ENCODE measurements at regions not wholly inside any gene's neighbourhood (a gene's known extent, or its start where the extent isn't known, plus 50 kb on each side); places are given as distances from the start of the nearest gene placed in this dataset.

DNA sequence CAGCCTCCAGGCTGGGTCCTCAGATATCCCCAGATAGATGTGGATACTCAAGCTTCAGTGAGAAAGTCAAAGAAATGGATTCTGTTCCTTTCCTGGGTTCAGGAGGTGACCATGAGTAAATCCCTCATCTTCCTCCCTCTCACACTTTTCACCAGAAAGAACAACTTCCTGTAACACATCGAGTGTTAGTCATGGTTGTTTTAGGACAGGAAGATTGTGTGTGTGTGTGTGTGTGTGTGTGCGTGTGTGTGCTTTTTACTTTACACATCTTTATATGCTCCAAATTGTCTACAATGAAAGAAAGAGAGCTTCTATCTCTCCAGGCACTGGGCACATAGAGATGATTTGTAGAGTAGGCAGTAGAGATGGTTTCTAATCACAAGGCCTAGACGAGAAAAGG is 139.9 kb downstream of the TBXT start:
- no peak overlapping the region for H3K27ac ChIP-seq (ENCODE audit: low read length)
- H3K79me2 ChIP-seq (ENCODE audit: low read length): no peaks in the 10 kb centered on the region
- no peaks in the 10 kb centered on the region for H3K27me3 ChIP-seq (ENCODE audit: low read length)
- no peak overlapping the region for H3K9ac ChIP-seq (ENCODE audit: low read length)
- H4K20me1 ChIP-seq (ENCODE audit: insufficient read depth, low read depth, low read length): no peaks in the 10 kb centered on the region
- no peaks in the 10 kb centered on the region for H3K36me3 ChIP-seq (ENCODE audit: insufficient read depth, low read length)
- no peaks in the 10 kb centered on the region for H3K9me3 ChIP-seq (ENCODE audit: low read length)
- no peak overlapping the region for H2AFZ ChIP-seq (ENCODE audit: low read length)
- H3K4me3 ChIP-seq (ENCODE audit: low read length): no peak overlapping the region
- H3K9me2 ChIP-seq (replicated peaks; ENCODE audit: insufficient read depth, low read length): no peaks in the 10 kb centered on the region
- no peak overlapping the region for H3K4me2 ChIP-seq (ENCODE audit: low read depth, low read length, poor library complexity, severe bottlenecking)
- H3K4me1 ChIP-seq (ENCODE audit: low read length): no peaks in the 10 kb centered on the region
- DNase-seq: no peak

DNA sequence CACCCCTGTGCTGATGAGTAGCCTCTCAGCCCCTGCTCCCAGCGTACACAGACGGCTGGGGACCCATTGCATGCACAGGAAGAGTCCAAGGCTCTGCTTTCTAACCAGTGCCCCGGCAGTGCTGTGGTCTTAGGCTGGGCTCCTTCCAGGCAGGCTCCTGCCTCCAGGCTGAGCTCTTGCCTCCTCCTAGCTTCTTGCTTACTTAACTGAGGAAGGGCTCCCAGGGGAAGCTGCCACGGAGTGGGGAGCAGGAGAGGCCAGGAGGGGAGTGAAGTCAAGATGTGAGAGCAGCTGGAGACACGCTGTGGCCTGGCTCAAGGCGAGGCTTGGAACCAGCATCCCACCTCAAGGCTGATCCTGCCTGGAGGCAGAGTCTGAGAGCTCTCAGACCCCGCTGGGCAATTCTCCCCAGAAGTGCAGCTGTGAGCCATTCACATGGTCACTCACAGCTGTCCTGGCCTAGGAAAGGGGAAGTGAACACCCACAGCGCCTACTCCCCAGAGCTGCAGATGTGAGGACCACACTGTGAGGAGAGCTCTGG is 141.0 kb downstream of the TBXT start:
- H3K4me1 ChIP-seq (ENCODE audit: low read length): no peaks in the 10 kb centered on the region
- H3K27ac ChIP-seq (ENCODE audit: low read length): no peak overlapping the region
- H3K4me3 ChIP-seq (ENCODE audit: low read length): no peak overlapping the region
- H3K4me2 ChIP-seq (ENCODE audit: low read depth, low read length, poor library complexity, severe bottlenecking): no peak overlapping the region
- no peak for DNase-seq
- no peaks in the 10 kb centered on the region for H3K9me3 ChIP-seq (ENCODE audit: low read length)
- H3K9ac ChIP-seq (ENCODE audit: low read length): no peak overlapping the region
- no peaks in the 10 kb centered on the region for H3K27me3 ChIP-seq (ENCODE audit: low read length)
- no peak overlapping the region for H2AFZ ChIP-seq (ENCODE audit: low read length)
- no peaks in the 10 kb centered on the region for H3K79me2 ChIP-seq (ENCODE audit: low read length)
- H3K36me3 ChIP-seq (ENCODE audit: insufficient read depth, low read length): no peaks in the 10 kb centered on the region
- no peaks in the 10 kb centered on the region for H3K9me2 ChIP-seq (replicated peaks; ENCODE audit: insufficient read depth, low read length)
- no peaks in the 10 kb centered on the region for H4K20me1 ChIP-seq (ENCODE audit: insufficient read depth, low read depth, low read length)

DNA sequence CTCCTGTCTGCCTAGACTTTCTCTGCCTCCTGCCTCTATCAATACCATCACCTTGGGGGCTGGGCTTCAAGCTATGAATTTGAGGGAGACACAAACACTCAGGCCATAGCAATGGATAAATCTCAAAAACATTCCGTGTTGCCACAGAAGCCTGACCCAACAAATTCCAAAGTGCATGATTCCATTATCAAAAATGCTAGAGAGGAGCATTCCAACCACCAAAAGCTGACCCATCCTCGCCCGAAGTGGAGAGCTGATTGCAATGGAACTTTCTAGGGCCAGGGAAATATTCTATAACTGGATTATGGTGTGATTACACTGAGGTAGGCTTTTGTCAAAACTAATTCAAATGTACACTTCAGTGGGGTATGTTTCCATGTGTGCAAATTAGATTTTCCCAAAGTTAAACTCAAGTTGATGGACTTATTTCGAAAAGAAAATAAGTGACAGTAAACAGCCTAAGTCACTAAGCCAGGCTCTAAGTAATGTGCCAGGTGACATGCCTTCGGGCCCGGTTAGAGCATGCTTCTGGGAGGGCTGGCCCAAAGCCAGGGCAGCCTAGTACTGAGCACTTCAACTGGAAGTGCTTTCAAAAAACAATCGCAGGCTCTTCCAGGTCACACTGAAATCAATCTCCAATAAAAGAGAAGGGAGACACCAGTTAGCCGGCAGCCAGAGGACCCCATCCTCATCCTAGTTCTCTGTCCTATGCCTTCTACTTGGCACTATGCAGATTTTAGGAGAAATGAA is 142.3 kb downstream of the TBXT start:
- Histone ChIP-seq H2AFZ (ENCODE audit: low read length) (no peak overlapping the region), H3K4me1 (ENCODE audit: low read length) (no peaks in the 10 kb centered on the region), H3K9me2 (replicated peaks; ENCODE audit: insufficient read depth, low read length) (no peaks in the 10 kb centered on the region), H4K20me1 (ENCODE audit: insufficient read depth, low read depth, low read length) (no peaks in the 10 kb centered on the region), H3K4me2 (ENCODE audit: low read depth, low read length, poor library complexity, severe bottlenecking) (no peak overlapping the region), H3K9ac (ENCODE audit: low read length) (no peak overlapping the region), H3K36me3 (ENCODE audit: insufficient read depth, low read length) (no peaks in the 10 kb centered on the region), H3K27ac (ENCODE audit: low read length) (no peak overlapping the region), H3K4me3 (ENCODE audit: low read length) (no peak overlapping the region), H3K27me3 (ENCODE audit: low read length) (no peaks in the 10 kb centered on the region), H3K79me2 (ENCODE audit: low read length) (no peaks in the 10 kb centered on the region), H3K9me3 (ENCODE audit: low read length) (no peaks in the 10 kb centered on the region)
- no peak for DNase-seq

DNA sequence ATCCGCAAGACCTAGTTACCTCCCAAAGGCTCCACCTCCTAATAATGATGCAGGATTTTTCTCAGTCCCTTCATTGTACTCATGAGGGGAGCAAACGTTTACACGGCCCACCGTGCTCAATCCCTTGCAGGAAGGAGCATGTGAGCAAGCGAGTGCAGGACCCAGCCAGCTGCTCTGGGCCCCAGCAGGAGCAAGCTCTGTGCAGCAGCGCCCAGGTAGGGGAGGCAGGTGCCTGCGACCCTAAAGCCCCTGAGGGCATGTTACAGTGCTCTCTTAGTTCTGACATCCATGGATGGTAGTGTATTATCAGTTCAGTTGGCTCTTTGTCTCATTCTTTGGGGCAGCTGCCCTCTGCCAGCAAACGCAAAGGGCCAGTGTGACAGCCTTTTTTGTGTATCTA is 143.4 kb downstream of the TBXT start:
- no peaks in the 10 kb centered on the region for H3K36me3 ChIP-seq (ENCODE audit: insufficient read depth, low read length)

DNA sequence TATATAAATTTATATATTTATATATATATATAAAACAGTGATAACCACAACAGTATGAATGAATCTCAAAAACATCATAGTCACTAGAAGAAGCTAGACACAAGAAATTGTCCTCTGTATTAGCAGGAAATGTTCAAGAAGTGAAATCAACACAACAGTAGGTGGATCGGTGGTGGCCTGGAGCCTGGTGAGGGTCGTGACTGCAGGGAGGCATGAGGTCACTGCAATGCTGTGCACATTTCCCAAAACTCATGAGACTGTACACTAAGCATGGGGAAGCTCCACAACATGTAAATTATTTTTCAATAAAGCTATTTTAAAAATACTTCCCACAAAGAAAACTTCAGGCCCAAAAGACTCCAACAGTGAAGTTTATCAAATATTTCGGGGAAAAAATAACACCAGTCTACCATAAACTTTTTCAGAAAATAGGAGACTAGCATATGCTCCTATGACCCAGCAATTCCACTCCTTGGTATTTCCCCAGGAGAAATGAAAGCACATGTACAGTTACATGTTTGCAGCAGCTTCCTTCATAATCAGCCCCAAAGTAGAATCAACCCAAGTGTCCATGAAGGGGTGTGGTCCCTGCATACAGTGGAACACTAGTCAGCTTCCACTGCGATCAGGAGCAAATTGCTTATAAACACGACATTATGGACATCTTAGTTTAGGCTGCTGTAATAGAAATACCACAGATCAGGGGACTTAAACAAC is 144.2 kb downstream of the TBXT start:
- no peak overlapping the region for H3K27ac ChIP-seq (ENCODE audit: low read length)
- H3K36me3 ChIP-seq (ENCODE audit: insufficient read depth, low read length): no peaks in the 10 kb centered on the region
- no peaks in the 10 kb centered on the region for H3K4me1 ChIP-seq (ENCODE audit: low read length)
- no peak for DNase-seq
- H3K9me3 ChIP-seq (ENCODE audit: low read length): no peaks in the 10 kb centered on the region
- H3K4me3 ChIP-seq (ENCODE audit: low read length): no peak overlapping the region
- no peak overlapping the region for H2AFZ ChIP-seq (ENCODE audit: low read length)
- no peaks in the 10 kb centered on the region; the same call in 1 of the 2 replicates for H3K27me3 ChIP-seq (ENCODE audit: low read length)
- H3K79me2 ChIP-seq (ENCODE audit: low read length): no peaks in the 10 kb centered on the region
- no peaks in the 10 kb centered on the region for H4K20me1 ChIP-seq (ENCODE audit: insufficient read depth, low read depth, low read length)
- H3K4me2 ChIP-seq (ENCODE audit: low read depth, low read length, poor library complexity, severe bottlenecking): no peak overlapping the region
- H3K9ac ChIP-seq (ENCODE audit: low read length): no peak overlapping the region
- H3K9me2 ChIP-seq (replicated peaks; ENCODE audit: insufficient read depth, low read length): no peaks in the 10 kb centered on the region

More for the DNA sequence above, 143.4 kb downstream of the TBXT start:
- Histone ChIP-seq H3K9ac (ENCODE audit: low read length) (no peak overlapping the region), H4K20me1 (ENCODE audit: insufficient read depth, low read depth, low read length) (no peaks in the 10 kb centered on the region), H2AFZ (ENCODE audit: low read length) (no peak overlapping the region), H3K27me3 (ENCODE audit: low read length) (no peaks in the 10 kb centered on the region), H3K4me3 (ENCODE audit: low read length) (no peak overlapping the region), H3K4me1 (ENCODE audit: low read length) (no peaks in the 10 kb centered on the region), H3K79me2 (ENCODE audit: low read length) (no peaks in the 10 kb centered on the region), H3K4me2 (ENCODE audit: low read depth, low read length, poor library complexity, severe bottlenecking) (no peak overlapping the region), H3K9me2 (replicated peaks; ENCODE audit: insufficient read depth, low read length) (no peaks in the 10 kb centered on the region), H3K27ac (ENCODE audit: low read length) (no peak overlapping the region), H3K9me3 (ENCODE audit: low read length) (no peaks in the 10 kb centered on the region)
- no peak for DNase-seq

DNA sequence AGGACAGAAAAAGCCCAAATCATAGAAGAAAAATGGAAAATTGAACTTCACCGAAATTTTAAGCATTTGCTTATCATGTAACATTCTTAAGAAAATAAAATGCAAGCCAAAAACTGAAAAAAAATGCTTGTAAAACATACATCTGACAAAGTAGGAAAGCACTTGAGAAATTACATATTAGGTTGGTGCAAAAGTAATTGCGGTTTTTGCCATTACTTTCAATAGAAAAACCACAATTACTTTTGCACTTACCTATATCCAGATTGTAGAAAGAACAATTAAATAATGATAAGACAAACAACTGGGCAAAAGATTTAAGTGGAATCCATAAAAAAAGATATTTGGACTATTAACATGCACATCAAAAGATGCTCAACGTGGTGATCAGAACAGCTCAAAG is 146.2 kb downstream of the TBXT start:
- no peak overlapping the region for H3K27ac ChIP-seq (ENCODE audit: low read length)

DNA sequence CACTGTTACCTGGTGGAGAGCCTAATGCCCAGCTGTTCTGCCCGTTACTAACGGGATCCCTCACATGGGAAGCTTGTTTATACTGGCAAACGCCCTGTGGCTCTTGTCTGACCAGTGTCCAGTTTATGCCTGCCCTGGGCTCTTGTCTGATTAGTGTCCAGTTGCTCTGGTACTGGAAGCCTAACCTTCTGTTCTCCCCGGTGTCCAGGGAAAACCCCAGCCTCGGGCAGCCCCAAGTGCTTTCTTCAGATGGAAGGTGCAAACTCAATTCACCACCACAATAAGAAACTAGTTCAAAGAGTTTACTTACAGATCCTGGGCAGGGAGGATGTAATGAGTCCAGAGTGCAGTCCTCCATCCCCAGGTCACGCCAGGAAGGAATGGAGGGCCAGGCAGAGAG is 148.4 kb downstream of the TBXT start:
- H3K27ac ChIP-seq (ENCODE audit: low read length): no peak overlapping the region
- H3K4me1 ChIP-seq (ENCODE audit: low read length): no peaks in the 10 kb centered on the region
- H4K20me1 ChIP-seq (ENCODE audit: insufficient read depth, low read depth, low read length): no peaks in the 10 kb centered on the region
- H3K4me2 ChIP-seq (ENCODE audit: low read depth, low read length, poor library complexity, severe bottlenecking): no peak overlapping the region
- H3K4me3 ChIP-seq (ENCODE audit: low read length): no peak overlapping the region
- no peak overlapping the region for H2AFZ ChIP-seq (ENCODE audit: low read length)
- H3K79me2 ChIP-seq (ENCODE audit: low read length): no peaks in the 10 kb centered on the region
- no peaks in the 10 kb centered on the region for H3K36me3 ChIP-seq (ENCODE audit: insufficient read depth, low read length)
- no peaks in the 10 kb centered on the region; the same call in 1 of the 2 replicates for H3K27me3 ChIP-seq (ENCODE audit: low read length)
- H3K9me3 ChIP-seq (ENCODE audit: low read length): no peaks in the 10 kb centered on the region
- H3K9ac ChIP-seq (ENCODE audit: low read length): no peak overlapping the region
- DNase-seq: no peak
- no peaks in the 10 kb centered on the region for H3K9me2 ChIP-seq (replicated peaks; ENCODE audit: insufficient read depth, low read length)

More for the DNA sequence above, 146.2 kb downstream of the TBXT start:
- no peaks in the 10 kb centered on the region for H3K9me3 ChIP-seq (ENCODE audit: low read length)
- no peak overlapping the region for H2AFZ ChIP-seq (ENCODE audit: low read length)
- DNase-seq: no peak
- no peak overlapping the region for H3K4me2 ChIP-seq (ENCODE audit: low read depth, low read length, poor library complexity, severe bottlenecking)
- no peaks in the 10 kb centered on the region for H3K79me2 ChIP-seq (ENCODE audit: low read length)
- no peaks in the 10 kb centered on the region; the same call in 1 of the 2 replicates for H3K27me3 ChIP-seq (ENCODE audit: low read length)
- H3K4me3 ChIP-seq (ENCODE audit: low read length): no peak overlapping the region
- H3K36me3 ChIP-seq (ENCODE audit: insufficient read depth, low read length): no peaks in the 10 kb centered on the region
- H3K9me2 ChIP-seq (replicated peaks; ENCODE audit: insufficient read depth, low read length): no peaks in the 10 kb centered on the region
- H3K4me1 ChIP-seq (ENCODE audit: low read length): no peaks in the 10 kb centered on the region
- no peaks in the 10 kb centered on the region for H4K20me1 ChIP-seq (ENCODE audit: insufficient read depth, low read depth, low read length)
- H3K9ac ChIP-seq (ENCODE audit: low read length): no peak overlapping the region

DNA sequence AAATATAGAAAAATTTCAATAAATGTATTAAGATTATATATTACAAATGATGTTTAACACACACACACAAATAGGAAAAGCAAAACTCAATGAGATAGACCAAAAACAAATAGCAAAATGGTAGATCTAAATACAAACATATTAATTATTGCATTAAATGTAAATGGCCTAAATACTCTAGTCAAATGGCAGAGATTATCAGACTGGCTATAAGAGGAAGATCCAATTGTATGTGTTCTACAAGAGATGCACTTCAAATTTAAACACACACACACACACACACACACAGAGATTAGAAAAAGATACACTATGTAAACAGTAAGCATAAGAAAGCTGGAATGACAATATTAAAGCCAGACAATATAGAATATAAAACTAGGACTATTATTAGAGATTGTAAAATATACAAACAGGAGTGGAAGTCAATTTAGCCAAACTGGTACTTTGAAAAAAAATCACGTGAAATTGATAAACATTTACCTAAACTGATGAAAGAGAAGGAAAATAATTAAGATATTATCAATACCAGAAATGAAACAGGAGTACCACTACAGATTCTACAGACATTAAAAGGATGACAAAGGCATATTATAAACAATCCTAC is 150.5 kb downstream of the TBXT start:
- H3K9me2 ChIP-seq (replicated peaks; ENCODE audit: insufficient read depth, low read length): no peaks in the 10 kb centered on the region

More for the DNA sequence above, 150.5 kb downstream of the TBXT start:
- Histone ChIP-seq H4K20me1 (ENCODE audit: insufficient read depth, low read depth, low read length) (no peaks in the 10 kb centered on the region), H3K9me3 (ENCODE audit: low read length) (no peaks in the 10 kb centered on the region), H3K4me3 (ENCODE audit: low read length) (no peak overlapping the region), H3K79me2 (ENCODE audit: low read length) (no peaks in the 10 kb centered on the region), H3K36me3 (ENCODE audit: insufficient read depth, low read length) (no peaks in the 10 kb centered on the region), H3K9ac (ENCODE audit: low read length) (no peak overlapping the region), H3K27me3 (ENCODE audit: low read length) (no peaks in the 10 kb centered on the region; the same call in 1 of the 2 replicates), H3K4me1 (ENCODE audit: low read length) (no peaks in the 10 kb centered on the region), H2AFZ (ENCODE audit: low read length) (no peak overlapping the region), H3K4me2 (ENCODE audit: low read depth, low read length, poor library complexity, severe bottlenecking) (no peak overlapping the region), H3K27ac (ENCODE audit: low read length) (no peak overlapping the region)
- DNase-seq: no peak
